ENCODE measurements at regions not wholly inside any gene's neighbourhood (a gene's known extent, or its start where the extent isn't known, plus 50 kb on each side); places are given as distances from the start of the nearest gene placed in this dataset.

GRCh38 chr2:53111406-53111805 is 656.2 kb upstream of the CHAC2 start:
- no peaks in the 10 kb centered on the region for H3K9me2 ChIP-seq (replicated peaks; ENCODE audit: control insufficient read depth, low read length)
- no peaks in the 10 kb centered on the region for H4K20me1 ChIP-seq (ENCODE audit: control insufficient read depth, insufficient read depth, low read depth, low read length)
- H3K36me3 ChIP-seq (ENCODE audit: control insufficient read depth, low read length), result no peaks in the 10 kb centered on the region
- no peak overlapping the region for H3K4me2 ChIP-seq (ENCODE audit: low read length)
- no peaks in the 10 kb centered on the region for H3K9me3 ChIP-seq (ENCODE audit: control insufficient read depth, insufficient read depth, low read length)
- TF ChIP-seq CTCF (IDR thresholded peaks at IDR 0.05; ENCODE audit: low read depth, low read length, poor library complexity, severe bottlenecking) (no peak), EZH2phosphoT487 (IDR thresholded peaks at IDR 0.05; ENCODE audit: borderline replicate concordance, low read length) (no peak)
- no peaks in the 10 kb centered on the region for H3K4me1 ChIP-seq (ENCODE audit: control insufficient read depth, low read length)
- no peaks in the 10 kb centered on the region for H3K79me2 ChIP-seq (ENCODE audit: control insufficient read depth, low read length)
- H3K4me3 ChIP-seq (ENCODE audit: low read length), result no peak overlapping the region
- no peaks in the 10 kb centered on the region for H3K27me3 ChIP-seq (ENCODE audit: control insufficient read depth, low read length)
- no peaks in the 10 kb centered on the region for H3F3A ChIP-seq (ENCODE audit: control insufficient read depth, insufficient read depth)
- no peak overlapping the region for H3K27ac ChIP-seq (ENCODE audit: low read depth, low read length)

GRCh38 chr2:53111004-53111403 is 656.6 kb upstream of the CHAC2 start:
- no peak for TF ChIP-seq CTCF (IDR thresholded peaks at IDR 0.05; ENCODE audit: low read depth, low read length, poor library complexity, severe bottlenecking)
- no peak for TF ChIP-seq EZH2phosphoT487 (IDR thresholded peaks at IDR 0.05; ENCODE audit: borderline replicate concordance, low read length)
- H3K9me3 ChIP-seq (ENCODE audit: control insufficient read depth, insufficient read depth, low read length), result no peaks in the 10 kb centered on the region

GRCh38 chr2:53108246-53108645 is 659.4 kb upstream of the CHAC2 start:
- no peak for TF ChIP-seq CTCF (IDR thresholded peaks at IDR 0.05; ENCODE audit: low read depth, low read length, poor library complexity, severe bottlenecking)
- TF ChIP-seq EZH2phosphoT487 (IDR thresholded peaks at IDR 0.05; ENCODE audit: borderline replicate concordance, low read length), result no peak

More at GRCh38 chr2:53111004-53111403, 656.6 kb upstream of the CHAC2 start:
- Histone ChIP-seq H3K27ac (ENCODE audit: low read depth, low read length) (no peak overlapping the region), H3K36me3 (ENCODE audit: control insufficient read depth, low read length) (no peaks in the 10 kb centered on the region), H3K9me2 (replicated peaks; ENCODE audit: control insufficient read depth, low read length) (no peaks in the 10 kb centered on the region), H3K79me2 (ENCODE audit: control insufficient read depth, low read length) (no peaks in the 10 kb centered on the region), H4K20me1 (ENCODE audit: control insufficient read depth, insufficient read depth, low read depth, low read length) (no peaks in the 10 kb centered on the region), H3K4me1 (ENCODE audit: control insufficient read depth, low read length) (no peaks in the 10 kb centered on the region), H3K4me3 (ENCODE audit: low read length) (no peak overlapping the region), H3K4me2 (ENCODE audit: low read length) (no peak overlapping the region), H3F3A (ENCODE audit: control insufficient read depth, insufficient read depth) (no peaks in the 10 kb centered on the region), H3K27me3 (ENCODE audit: control insufficient read depth, low read length) (no peaks in the 10 kb centered on the region)

GRCh38 chr2:53104263-53104662 is 663.3 kb upstream of the CHAC2 start:
- Histone ChIP-seq H3F3A (ENCODE audit: control insufficient read depth, insufficient read depth) (no peaks in the 10 kb centered on the region), H3K9me2 (replicated peaks; ENCODE audit: control insufficient read depth, low read length) (no peaks in the 10 kb centered on the region), H3K79me2 (ENCODE audit: control insufficient read depth, low read length) (no peaks in the 10 kb centered on the region), H3K27ac (ENCODE audit: low read depth, low read length) (no peak overlapping the region), H3K9me3 (ENCODE audit: control insufficient read depth, insufficient read depth, low read length) (no peaks in the 10 kb centered on the region), H3K4me2 (ENCODE audit: low read length) (no peak overlapping the region), H3K36me3 (ENCODE audit: control insufficient read depth, low read length) (no peaks in the 10 kb centered on the region), H3K4me1 (ENCODE audit: control insufficient read depth, low read length) (no peaks in the 10 kb centered on the region), H3K4me3 (ENCODE audit: low read length) (no peak overlapping the region), H4K20me1 (ENCODE audit: control insufficient read depth, insufficient read depth, low read depth, low read length) (no peaks in the 10 kb centered on the region), H3K27me3 (ENCODE audit: control insufficient read depth, low read length) (no peaks in the 10 kb centered on the region)
- TF ChIP-seq EZH2phosphoT487 (IDR thresholded peaks at IDR 0.05; ENCODE audit: borderline replicate concordance, low read length) (no peak), CTCF (IDR thresholded peaks at IDR 0.05; ENCODE audit: low read depth, low read length, poor library complexity, severe bottlenecking) (no peak)

More at GRCh38 chr2:53108246-53108645, 659.4 kb upstream of the CHAC2 start:
- H3K27ac ChIP-seq (ENCODE audit: low read depth, low read length), result no peak overlapping the region
- no peaks in the 10 kb centered on the region for H3K27me3 ChIP-seq (ENCODE audit: control insufficient read depth, low read length)
- H4K20me1 ChIP-seq (ENCODE audit: control insufficient read depth, insufficient read depth, low read depth, low read length), result no peaks in the 10 kb centered on the region
- no peak overlapping the region for H3K4me3 ChIP-seq (ENCODE audit: low read length)
- no peaks in the 10 kb centered on the region for H3K79me2 ChIP-seq (ENCODE audit: control insufficient read depth, low read length)
- H3K36me3 ChIP-seq (ENCODE audit: control insufficient read depth, low read length), result no peaks in the 10 kb centered on the region
- no peak overlapping the region for H3K4me2 ChIP-seq (ENCODE audit: low read length)
- no peaks in the 10 kb centered on the region for H3K4me1 ChIP-seq (ENCODE audit: control insufficient read depth, low read length)
- H3K9me3 ChIP-seq (ENCODE audit: control insufficient read depth, insufficient read depth, low read length), result no peaks in the 10 kb centered on the region
- no peaks in the 10 kb centered on the region for H3F3A ChIP-seq (ENCODE audit: control insufficient read depth, insufficient read depth)
- H3K9me2 ChIP-seq (replicated peaks; ENCODE audit: control insufficient read depth, low read length), result no peaks in the 10 kb centered on the region

All from DOHH2 (cell line).